ENCODE measurements at regions not wholly inside any gene's neighbourhood (a gene's known extent, or its start where the extent isn't known, plus 50 kb on each side); places are given as distances from the start of the nearest gene placed in this dataset.

GRCh38 chr21:16834791-16835190 is 678.1 kb upstream of the CXADR start:
- no peak for TF ChIP-seq CTCF (IDR thresholded peaks at IDR 0.05; ENCODE audit: extremely low read depth, insufficient read depth, missing control alignments)
- in situ Hi-C loops (cut with MboI; ENCODE audit: low pct_unique_long_range_greater_than_20kb, low sequenced_read_pairs, unreplicated experiment), result no loop called here

GRCh38 chr21:16837321-16837720 is 675.5 kb upstream of the CXADR start:
- DNase-seq (ENCODE audit: low spot score), result no peak
- in situ Hi-C loops (cut with MboI; ENCODE audit: low pct_unique_long_range_greater_than_20kb, low sequenced_read_pairs, unreplicated experiment), result no loop called here
- no peak for TF ChIP-seq CTCF (IDR thresholded peaks at IDR 0.05; ENCODE audit: extremely low read depth, insufficient read depth, missing control alignments)

More at GRCh38 chr21:16834791-16835190, 678.1 kb upstream of the CXADR start:
- no peak for DNase-seq (ENCODE audit: low spot score)

GRCh38 chr21:16837721-16838120 is 675.1 kb upstream of the CXADR start:
- DNase-seq (ENCODE audit: low spot score), result no peak
- in situ Hi-C loops (cut with MboI; ENCODE audit: low pct_unique_long_range_greater_than_20kb, low sequenced_read_pairs, unreplicated experiment), result no loop called here
- TF ChIP-seq CTCF (IDR thresholded peaks at IDR 0.05; ENCODE audit: extremely low read depth, insufficient read depth, missing control alignments), result no peak

GRCh38 chr21:16838331-16838730 is 674.5 kb upstream of the CXADR start:
- TF ChIP-seq CTCF (IDR thresholded peaks at IDR 0.05; ENCODE audit: extremely low read depth, insufficient read depth, missing control alignments), result no peak
- in situ Hi-C loops (cut with MboI; ENCODE audit: low pct_unique_long_range_greater_than_20kb, low sequenced_read_pairs, unreplicated experiment), result no loop called here
- no peak for DNase-seq (ENCODE audit: low spot score)

- TF ChIP-seq CTCF (IDR thresholded peaks at IDR 0.05; ENCODE audit: extremely low read depth, insufficient read depth, missing control alignments), result no peak
- in situ Hi-C loops (cut with MboI; ENCODE audit: low pct_unique_long_range_greater_than_20kb, low sequenced_read_pairs, unreplicated experiment), result no loop called here
- no peak for DNase-seq (ENCODE audit: low spot score)
Measured at GRCh38 chr21:16840538-16840937, 672.3 kb upstream of the CXADR start.

GRCh38 chr21:16841975-16842695 is 670.7 kb upstream of the CXADR start:
- no peak for TF ChIP-seq CTCF (IDR thresholded peaks at IDR 0.05; ENCODE audit: extremely low read depth, insufficient read depth, missing control alignments)
- DNase-seq (ENCODE audit: low spot score), result no peak
- in situ Hi-C loops (cut with MboI; ENCODE audit: low pct_unique_long_range_greater_than_20kb, low sequenced_read_pairs, unreplicated experiment), result no loop called here
